OCI-LY1 (cell line): ENCODE measurements at regions not wholly inside any gene's neighbourhood (a gene's known extent, or its start where the extent isn't known, plus 50 kb on each side); places are given as distances from the start of the nearest gene placed in this dataset.

ENCODE experiments used
- H2AFZ ChIP-seq: fragments of 200-600 bp; sonication (generic), shearing (Covaris generic); 2 replicates; pipeline ENCODE4 v1.6.0; 2014; ENCODE audit warnings: antibody characterized with exemption, mild to moderate bottlenecking, low read length
- H3F3A ChIP-seq: fragments of 200-600 bp; sonication (generic), shearing (Covaris generic); 2 replicates; pipeline ENCODE4 v1.6.0; 2014; ENCODE audit warnings: mild to moderate bottlenecking, antibody characterized with exemption, low read length, moderate library complexity; ENCODE audit not compliant: insufficient read depth
- H3K27ac ChIP-seq: fragments of 200-600 bp; sonication (generic); 2 replicates; pipeline ENCODE4 v1.5.1; 2014; ENCODE audit warnings: low read length, mixed run types, mild to moderate bottlenecking, low read depth; ENCODE audit not compliant: poor library complexity, severe bottlenecking
- H3K27me3 ChIP-seq: fragments of 200-600 bp; sonication (generic); 2 replicates; pipeline ENCODE4 v1.6.0; 2014; ENCODE audit warnings: antibody characterized with exemption, mild to moderate bottlenecking, low read length, moderate library complexity; ENCODE audit not compliant: insufficient read depth
- H3K36me3 ChIP-seq: fragments of 200-600 bp; sonication (generic); 2 replicates; pipeline ENCODE4 v1.6.1; 2014; ENCODE audit warnings: mild to moderate bottlenecking, antibody characterized with exemption, low read length, moderate library complexity, mixed read lengths; ENCODE audit not compliant: insufficient read depth
- H3K4me1 ChIP-seq: fragments of 200-600 bp; sonication (generic); 2 replicates; pipeline ENCODE4 v1.5.1; 2014; ENCODE audit warnings: mild to moderate bottlenecking, low read length, moderate library complexity; ENCODE audit not compliant: insufficient read depth, severe bottlenecking
- H3K4me2 ChIP-seq: fragments of 200-600 bp; sonication (generic), shearing (Covaris generic); 2 replicates; pipeline ENCODE4 v1.6.1; 2014; ENCODE audit warnings: low read length
- H3K4me3 ChIP-seq: fragments of 200-600 bp; sonication (generic); 2 replicates; pipeline ENCODE4 v1.5.1; 2014; ENCODE audit warnings: low read length, low read depth, mild to moderate bottlenecking, mixed read lengths; ENCODE audit not compliant: poor library complexity, severe bottlenecking
- H3K79me2 ChIP-seq: fragments of 200-600 bp; shearing (Covaris generic); 2 replicates; pipeline ENCODE4 v1.6.1; 2016; ENCODE audit warnings: mixed run types, low read length, mixed read lengths; ENCODE audit not compliant: insufficient read depth
- H3K9ac ChIP-seq: fragments of 200-600 bp; sonication (generic), shearing (Covaris generic); 2 replicates; pipeline ENCODE4 v1.6.1; 2014; ENCODE audit warnings: mild to moderate bottlenecking, low read length, mixed read lengths
- H3K9me2 ChIP-seq: fragments of 200-600 bp; sonication (generic), shearing (Covaris generic); 2 replicates; pipeline ENCODE4 v1.6.1; 2014; ENCODE audit warnings: low read depth, mild to moderate bottlenecking, low read length, mixed read lengths
- H3K9me3 ChIP-seq: fragments of 200-600 bp; shearing (Covaris generic); 2 replicates; pipeline ENCODE4 v1.6.1; 2014; ENCODE audit warnings: low read length, mixed read lengths
- H4K20me1 ChIP-seq: fragments of 200-600 bp; sonication (generic), shearing (Covaris generic); 2 replicates; pipeline ENCODE4 v1.6.0; 2016; ENCODE audit warnings: mild to moderate bottlenecking, low read length; ENCODE audit not compliant: insufficient read depth
- EZH2 ChIP-seq: fragments of 200-600 bp; sonication (generic), shearing (Covaris generic); IDR thresholded peaks from 2 replicates; pipeline ENCODE4 v1.8.0; 2017; ENCODE audit warnings: borderline replicate concordance, mixed run types, mild to moderate bottlenecking, antibody characterized with exemption, low read length, moderate library complexity, mixed read lengths
- TF ChIP-seq, protein P1 (sequence below): fragments of 200-600 bp; sonication (generic), shearing (Covaris generic); IDR thresholded peaks from 2 replicates; pipeline ENCODE4 v1.5.1; 2017; ENCODE audit warnings: mild to moderate bottlenecking, antibody characterized with exemption, low read length, moderate library complexity, mixed read lengths

GRCh38 chr16:66304151-66304550 is 62.3 kb upstream of the CDH5 start:
- H3K9me3 ChIP-seq, result no peaks in the 10 kb centered on the region

DNA sequence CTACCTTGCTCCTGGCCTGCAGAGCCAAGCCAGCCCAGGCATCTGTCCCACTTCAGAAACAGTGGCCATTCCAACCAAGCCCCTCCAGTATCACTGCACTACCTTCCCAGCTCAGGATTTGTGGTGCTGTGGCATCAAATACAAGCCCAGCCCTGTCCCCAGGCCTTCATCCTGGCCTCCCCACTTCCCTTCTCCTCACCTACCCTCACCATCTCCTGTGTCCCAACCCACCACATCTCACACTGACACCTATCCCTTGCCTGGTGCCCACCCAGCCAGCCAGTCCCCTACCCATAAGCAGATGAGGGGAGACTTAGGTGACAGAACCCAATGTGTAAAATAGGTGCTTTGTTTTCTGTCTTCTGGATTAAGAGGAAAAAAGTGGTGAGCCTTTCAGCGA is 66.0 kb upstream of the CDH5 start:
- Histone ChIP-seq H4K20me1 (no peaks in the 10 kb centered on the region), H3F3A (no peaks in the 10 kb centered on the region), H3K27me3 (no peaks in the 10 kb centered on the region), H3K4me3 (no peak overlapping the region), H3K79me2 (no peaks in the 10 kb centered on the region), H3K9me3 (no peaks in the 10 kb centered on the region), H3K9me2 (no peaks in the 10 kb centered on the region), H3K9ac (no peak overlapping the region), H3K27ac (no peak overlapping the region), H3K36me3 (no peaks in the 10 kb centered on the region), H3K4me1 (no peaks in the 10 kb centered on the region), H3K4me2 (no peak overlapping the region), H2AFZ (no peak overlapping the region)
- TF ChIP-seq, protein P1, sequence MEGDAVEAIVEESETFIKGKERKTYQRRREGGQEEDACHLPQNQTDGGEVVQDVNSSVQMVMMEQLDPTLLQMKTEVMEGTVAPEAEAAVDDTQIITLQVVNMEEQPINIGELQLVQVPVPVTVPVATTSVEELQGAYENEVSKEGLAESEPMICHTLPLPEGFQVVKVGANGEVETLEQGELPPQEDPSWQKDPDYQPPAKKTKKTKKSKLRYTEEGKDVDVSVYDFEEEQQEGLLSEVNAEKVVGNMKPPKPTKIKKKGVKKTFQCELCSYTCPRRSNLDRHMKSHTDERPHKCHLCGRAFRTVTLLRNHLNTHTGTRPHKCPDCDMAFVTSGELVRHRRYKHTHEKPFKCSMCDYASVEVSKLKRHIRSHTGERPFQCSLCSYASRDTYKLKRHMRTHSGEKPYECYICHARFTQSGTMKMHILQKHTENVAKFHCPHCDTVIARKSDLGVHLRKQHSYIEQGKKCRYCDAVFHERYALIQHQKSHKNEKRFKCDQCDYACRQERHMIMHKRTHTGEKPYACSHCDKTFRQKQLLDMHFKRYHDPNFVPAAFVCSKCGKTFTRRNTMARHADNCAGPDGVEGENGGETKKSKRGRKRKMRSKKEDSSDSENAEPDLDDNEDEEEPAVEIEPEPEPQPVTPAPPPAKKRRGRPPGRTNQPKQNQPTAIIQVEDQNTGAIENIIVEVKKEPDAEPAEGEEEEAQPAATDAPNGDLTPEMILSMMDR, result no peak
- no peak for TF ChIP-seq EZH2

More at GRCh38 chr16:66304151-66304550, 62.3 kb upstream of the CDH5 start:
- no peak overlapping the region for H3K27ac ChIP-seq
- H3K79me2 ChIP-seq, result no peaks in the 10 kb centered on the region
- H4K20me1 ChIP-seq, result no peaks in the 10 kb centered on the region
- H3K9ac ChIP-seq, result no peak overlapping the region
- H3K27me3 ChIP-seq, result peaks cover 3% of the 10 kb centered on the region; the same call in 1 of the 2 replicates
- H3K4me2 ChIP-seq, result no peak overlapping the region
- no peaks in the 10 kb centered on the region for H3K9me2 ChIP-seq
- TF ChIP-seq EZH2, result no peak
- TF ChIP-seq, protein P1, result no peak
- no peaks in the 10 kb centered on the region for H3F3A ChIP-seq
- H2AFZ ChIP-seq, result no peak overlapping the region
- no peaks in the 10 kb centered on the region for H3K36me3 ChIP-seq
- H3K4me3 ChIP-seq, result no peak overlapping the region
- no peaks in the 10 kb centered on the region for H3K4me1 ChIP-seq

- no peak for TF ChIP-seq EZH2
- TF ChIP-seq, protein P1, result no peak
- H3K9me2 ChIP-seq, result no peaks in the 10 kb centered on the region
- H3K9me3 ChIP-seq, result no peaks in the 10 kb centered on the region
- H3K4me1 ChIP-seq, result no peaks in the 10 kb centered on the region
- H2AFZ ChIP-seq, result no peak overlapping the region
- no peaks in the 10 kb centered on the region for H3K36me3 ChIP-seq
- no peaks in the 10 kb centered on the region for H4K20me1 ChIP-seq
- no peaks in the 10 kb centered on the region for H3F3A ChIP-seq
- no peak overlapping the region for H3K27ac ChIP-seq
- H3K79me2 ChIP-seq, result no peaks in the 10 kb centered on the region
- no peak overlapping the region for H3K4me3 ChIP-seq
- no peak overlapping the region for H3K9ac ChIP-seq
- H3K27me3 ChIP-seq, result no peaks in the 10 kb centered on the region
- no peak overlapping the region for H3K4me2 ChIP-seq
Measured at GRCh38 chr16:66300037-66300436, 66.5 kb upstream of the CDH5 start.
